CD1c-positive myeloid dendritic cell (primary cell): ENCODE measurements at regions not wholly inside any gene's neighbourhood (a gene's known extent, or its start where the extent isn't known, plus 50 kb on each side); places are given as distances from the start of the nearest gene placed in this dataset.

Experiments
- DNase-seq: peaks from one replicate; pipeline ENCODE4 v3.0.0-alpha.2; 2016; ENCODE audit errors: extremely low spot score

- DNase-seq = no peak
Measured at GRCh38 chr7:386385-386784, 96.4 kb downstream of the FOXL3 start.

GRCh38 chr7:387132-388022 is 97.4 kb downstream of the FOXL3 start:
- no peak for DNase-seq

- DNase-seq = no peak
Measured at GRCh38 chr7:388023-388960, 98.3 kb downstream of the FOXL3 start.

GRCh38 chr7:388961-389701 is 99.2 kb downstream of the FOXL3 start:
- no peak for DNase-seq

GRCh38 chr7:389911-390601 is 100.1 kb downstream of the FOXL3 start:
- no peak for DNase-seq

- no peak for DNase-seq
Measured at GRCh38 chr7:390761-391410, 100.9 kb downstream of the FOXL3 start.

GRCh38 chr7:391411-391951 is 101.5 kb downstream of the FOXL3 start:
- DNase-seq = no peak

- DNase-seq = no peak
Measured at GRCh38 chr7:391961-392524, 102.1 kb downstream of the FOXL3 start.

- DNase-seq = no peak
Measured at GRCh38 chr7:392822-393221, 102.9 kb downstream of the FOXL3 start.

- no peak for DNase-seq
Measured at GRCh38 chr7:395643-396042, 105.7 kb downstream of the FOXL3 start.

GRCh38 chr7:398888-399287 is 108.9 kb downstream of the FOXL3 start:
- DNase-seq = no peak

GRCh38 chr7:400901-401485 is 111.0 kb downstream of the FOXL3 start:
- DNase-seq = no peak

- DNase-seq = no peak
Measured at GRCh38 chr7:401495-401894, 111.5 kb downstream of the FOXL3 start.

- DNase-seq = no peak
Measured at GRCh38 chr7:404812-405488, 114.7 kb downstream of the PDGFA start.

- no peak for DNase-seq
Measured at GRCh38 chr7:405489-406211, 114.0 kb downstream of the PDGFA start.

GRCh38 chr7:407721-408539 is 111.7 kb downstream of the PDGFA start:
- no peak for DNase-seq

GRCh38 chr7:408751-409311 is 110.8 kb downstream of the PDGFA start:
- no peak for DNase-seq
